GM12891 (cell line): ENCODE measurements at regions not wholly inside any gene's neighbourhood (a gene's known extent, or its start where the extent isn't known, plus 50 kb on each side); places are given as distances from the start of the nearest gene placed in this dataset.

Experiments
- POLR2A ChIP-seq: IDR thresholded peaks from 2 replicates; pipeline ENCODE4 v1.6.1; 2011; ENCODE audit warnings: low read depth, low read length, control low read depth
- POLR2AphosphoS5 ChIP-seq: IDR thresholded peaks from 2 replicates; pipeline ENCODE4 v1.6.1; 2011; ENCODE audit warnings: low read depth, low read length, control low read depth
- POU2F2 ChIP-seq: IDR thresholded peaks from 2 replicates; pipeline ENCODE4 v1.6.1; 2011; ENCODE audit warnings: low read depth, mild to moderate bottlenecking, control low read depth, low read length, moderate library complexity
- SPI1 ChIP-seq: IDR thresholded peaks from 2 replicates; pipeline ENCODE4 v1.6.1; 2011; ENCODE audit warnings: low read depth, low read length, control low read depth
- TAF1 ChIP-seq: IDR thresholded peaks from 2 replicates; pipeline ENCODE4 v1.6.1; 2011; ENCODE audit warnings: low read depth, low read length, control low read depth

GRCh38 chr2:126770466-126770865 is 114.5 kb downstream of the GYPC start:
- TF ChIP-seq POLR2A (no peak), SPI1 (no peak), POLR2AphosphoS5 (no peak), TAF1 (no peak), POU2F2 (no peak)
